ENCODE measurements at regions not wholly inside any gene's neighbourhood (a gene's known extent, or its start where the extent isn't known, plus 50 kb on each side); places are given as distances from the start of the nearest gene placed in this dataset.
A peak's percentile ranks its signal among the peaks of the same experiment; 100 is the strongest.
"Not testable (repeated sequence)": the region's sequence is repeated elsewhere in the genome, so short reads cannot be mapped to it uniquely, and the experiment has no call there.

DNA sequence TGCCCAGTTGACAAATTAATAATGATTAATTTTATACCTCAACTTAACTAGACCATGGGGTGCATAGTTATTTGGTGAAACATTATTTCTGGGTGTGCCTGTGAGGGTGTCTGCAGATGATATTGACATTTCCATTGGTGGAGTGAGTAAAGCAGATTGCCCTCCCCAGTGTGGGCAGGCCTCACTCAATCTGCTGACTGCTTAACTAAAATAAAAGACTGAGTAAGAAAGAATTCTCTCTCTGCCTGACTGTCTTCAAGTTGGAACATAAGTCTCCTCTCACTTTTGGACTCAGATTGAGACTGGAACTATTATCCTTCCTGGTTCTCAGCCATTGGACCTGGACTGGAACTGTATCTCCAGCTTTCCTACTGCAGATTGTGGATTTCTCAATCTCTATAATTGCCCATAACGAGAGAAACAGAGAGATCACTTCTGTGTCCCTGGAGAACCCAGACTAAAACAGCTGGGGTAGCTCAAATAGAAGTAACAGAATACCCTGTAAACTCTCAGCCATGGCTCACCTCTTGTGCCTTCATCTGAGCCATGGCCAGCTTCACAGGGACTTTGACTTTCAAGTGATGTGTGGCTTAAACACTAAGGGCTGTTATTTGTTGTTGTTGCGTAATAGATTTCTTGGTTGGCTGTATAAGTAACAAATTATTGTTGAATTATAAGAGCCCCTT lies 575.3 kb upstream of the RAB6C start:
- H3K4me1 ChIP-seq (ENCODE audit: insufficient read depth, low read length): no peaks in the 10 kb centered on the region
- Mint-ChIP-seq H3K4me1 (no peaks in the 10 kb centered on the region), H3K9me3 (peaks cover 0 to 2% (median 0%) of the 10 kb centered on the region in 5 donors), H3K27me3 (no peaks in the 10 kb centered on the region), H3K4me3 (no peak overlapping the region), H3K36me3 (no peaks in the 10 kb centered on the region), H3K27ac (no peak overlapping the region)
- POLR2A ChIA-PET: no interaction called here
- CTCF ChIA-PET: no interaction called here
- no peak for DNase-seq
- no peaks in the 10 kb centered on the region for H3K36me3 ChIP-seq (ENCODE audit: insufficient read depth, low read length)
- no peaks in the 10 kb centered on the region for H3K27me3 ChIP-seq (ENCODE audit: insufficient read depth, low read length, poor library complexity, severe bottlenecking)
- H3K4me3 ChIP-seq (ENCODE audit: low read length): no peak overlapping the region
- no peaks in the 10 kb centered on the region for H3K9me3 ChIP-seq (ENCODE audit: low read length)
- no peak overlapping the region for H3K27ac ChIP-seq (ENCODE audit: low read depth, low read length)

DNA sequence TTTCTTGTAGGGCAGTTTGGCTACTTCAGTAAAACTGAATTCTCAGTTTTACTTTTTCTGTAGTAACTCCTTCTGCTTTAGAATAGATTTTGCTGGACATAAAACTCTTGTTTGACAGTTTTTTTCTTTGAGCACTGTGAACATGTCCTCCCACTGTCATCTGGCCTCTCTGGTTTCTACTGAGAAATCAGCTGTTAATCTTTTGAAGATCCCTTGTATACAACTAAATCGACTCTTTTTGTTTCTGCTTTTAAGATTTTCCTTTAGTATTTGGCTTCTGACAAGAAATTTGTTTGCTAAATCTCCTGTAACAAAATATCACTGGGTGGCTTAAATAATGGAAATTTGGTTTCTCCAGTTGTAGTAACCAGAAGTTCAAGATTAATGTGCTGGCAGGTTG lies 570.9 kb upstream of the RAB6C start:
- Mint-ChIP-seq H3K36me3 (no peaks in the 10 kb centered on the region), H3K4me1 (no peaks in the 10 kb centered on the region), H3K27me3 (no peaks in the 10 kb centered on the region), H3K4me3 (no peak overlapping the region), H3K9me3 (peaks cover 0 to 2% (median 0%) of the 10 kb centered on the region in 5 donors), H3K27ac (no peak overlapping the region)
- H3K4me3 ChIP-seq (ENCODE audit: low read length): no peak overlapping the region
- H3K27me3 ChIP-seq (ENCODE audit: insufficient read depth, low read length, poor library complexity, severe bottlenecking): no peaks in the 10 kb centered on the region
- DNase-seq: no peak
- H3K4me1 ChIP-seq (ENCODE audit: insufficient read depth, low read length): no peaks in the 10 kb centered on the region
- POLR2A ChIA-PET: no interaction called here
- H3K27ac ChIP-seq (ENCODE audit: low read depth, low read length): no peak overlapping the region
- no peaks in the 10 kb centered on the region for H3K36me3 ChIP-seq (ENCODE audit: insufficient read depth, low read length)
- H3K9me3 ChIP-seq (ENCODE audit: low read length): no peaks in the 10 kb centered on the region
- CTCF ChIA-PET: no interaction called here

DNA sequence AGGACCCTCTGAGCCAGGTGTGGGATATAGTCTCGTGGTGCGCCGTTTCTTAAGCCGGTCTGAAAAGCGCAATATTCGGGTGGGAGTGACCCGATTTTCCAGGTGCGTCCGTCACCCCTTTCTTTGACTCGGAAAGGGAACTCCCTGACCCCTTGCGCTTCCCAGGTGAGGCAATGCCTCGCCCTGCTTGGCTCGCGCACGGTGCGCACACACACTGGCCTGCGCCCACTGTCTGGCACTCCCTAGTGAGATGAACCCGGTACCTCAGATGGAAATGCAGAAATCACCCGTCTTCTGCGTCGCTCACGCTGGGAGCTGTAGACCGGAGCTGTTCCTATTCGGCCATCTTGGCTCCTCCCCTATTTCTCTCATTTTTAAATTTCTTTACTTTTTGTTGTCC lies 562.4 kb upstream of the RAB6C start:
- H3K27ac Mint-ChIP-seq; POLR2A ChIA-PET; H3K27me3 ChIP-seq (ENCODE audit: insufficient read depth, low read length, poor library complexity, severe bottlenecking); H3K4me1 Mint-ChIP-seq; H3K4me3 ChIP-seq (ENCODE audit: low read length); H3K27me3 Mint-ChIP-seq; CTCF ChIA-PET; H3K4me1 ChIP-seq (ENCODE audit: insufficient read depth, low read length); DNase-seq; H3K36me3 ChIP-seq (ENCODE audit: insufficient read depth, low read length); H3K9me3 Mint-ChIP-seq; H3K36me3 Mint-ChIP-seq; H3K9me3 ChIP-seq (ENCODE audit: low read length); H3K27ac ChIP-seq (ENCODE audit: low read depth, low read length); H3K4me3 Mint-ChIP-seq: not testable (repeated sequence)

DNA sequence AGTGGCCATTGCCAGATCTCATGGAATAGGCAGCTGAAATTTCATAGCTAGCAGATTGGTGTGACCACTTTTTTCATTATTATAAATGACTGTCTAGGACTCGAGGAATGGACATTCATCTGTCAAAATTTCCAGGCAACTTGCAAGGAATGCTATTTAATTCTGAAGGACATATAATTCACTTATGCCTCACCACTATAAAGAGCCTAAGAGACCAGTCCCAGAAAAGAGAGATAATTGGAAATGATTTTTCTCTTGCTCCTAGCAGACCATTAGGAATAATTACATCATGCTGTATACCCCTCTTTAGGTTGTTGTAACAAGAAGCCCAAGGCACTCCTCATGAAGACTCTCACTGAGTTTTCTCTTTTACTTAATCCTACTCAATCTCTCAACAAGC lies 557.4 kb upstream of the RAB6C start:
- CTCF ChIA-PET: no interaction called here

DNA sequence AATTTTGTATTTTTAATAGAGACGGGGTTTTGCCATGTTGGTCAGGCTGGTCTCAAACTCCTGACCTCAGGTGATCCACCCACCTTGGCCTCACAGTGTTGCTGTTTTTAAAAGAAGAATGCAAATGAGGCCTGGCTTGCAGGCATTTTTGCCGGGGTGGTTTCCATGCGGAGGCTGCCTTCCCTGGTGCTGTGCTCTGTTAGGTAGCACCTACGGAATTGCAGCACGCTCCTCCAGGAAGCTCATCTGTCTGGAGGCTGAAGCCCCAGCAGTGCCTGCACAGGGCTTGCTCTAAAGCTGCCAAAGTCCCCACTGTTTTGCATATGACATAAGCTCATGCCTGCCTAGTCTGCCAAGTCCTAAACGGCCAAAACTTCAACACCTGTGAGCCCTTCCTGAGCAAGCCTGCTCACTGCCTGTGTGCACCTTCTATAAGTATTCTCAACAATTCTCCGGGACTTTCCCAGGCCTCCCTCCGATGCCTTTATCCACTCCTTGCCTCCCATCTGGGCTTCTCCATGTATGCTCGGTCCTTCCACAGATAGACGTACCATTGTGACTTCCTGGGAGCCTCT lies 551.3 kb upstream of the RAB6C start:
- Histone ChIP-seq H3K9me3 (ENCODE audit: low read length) (no peaks in the 10 kb centered on the region), H3K4me1 (ENCODE audit: insufficient read depth, low read length) (no peaks in the 10 kb centered on the region), H3K27ac (ENCODE audit: low read depth, low read length) (no peak overlapping the region), H3K4me3 (ENCODE audit: low read length) (no peak overlapping the region), H3K27me3 (ENCODE audit: insufficient read depth, low read length, poor library complexity, severe bottlenecking) (no peaks in the 10 kb centered on the region), H3K36me3 (ENCODE audit: insufficient read depth, low read length) (no peaks in the 10 kb centered on the region)
- no peaks in the 10 kb centered on the region for H3K27me3 Mint-ChIP-seq
- ChIA-PET CTCF (no interaction called here), POLR2A (no interaction called here)
- H3K4me3 Mint-ChIP-seq: no peak overlapping the region
- DNase-seq: no peak
- peaks cover 0 to 6% (median 2%) of the 10 kb centered on the region in 5 donors for H3K9me3 Mint-ChIP-seq
- no peak overlapping the region for H3K27ac Mint-ChIP-seq
- no peaks in the 10 kb centered on the region for H3K36me3 Mint-ChIP-seq
- no peaks in the 10 kb centered on the region for H3K4me1 Mint-ChIP-seq

More for the DNA sequence above, 557.4 kb upstream of the RAB6C start:
- no peak for DNase-seq
- POLR2A ChIA-PET: no interaction called here
- Histone ChIP-seq H3K4me3 (ENCODE audit: low read length) (no peak overlapping the region), H3K4me1 (ENCODE audit: insufficient read depth, low read length) (no peaks in the 10 kb centered on the region), H3K27me3 (ENCODE audit: insufficient read depth, low read length, poor library complexity, severe bottlenecking) (no peaks in the 10 kb centered on the region), H3K9me3 (ENCODE audit: low read length) (no peaks in the 10 kb centered on the region), H3K27ac (ENCODE audit: low read depth, low read length) (no peak overlapping the region), H3K36me3 (ENCODE audit: insufficient read depth, low read length) (no peaks in the 10 kb centered on the region)
- Mint-ChIP-seq H3K4me3 (no peak overlapping the region), H3K36me3 (peaks cover 0 to 2% (median 0%) of the 10 kb centered on the region in 3 donors), H3K9me3 (peaks cover 0 to 2% (median 2%) of the 10 kb centered on the region in 5 donors), H3K27me3 (peaks cover 0 to 2% of the 10 kb centered on the region in 2 donors), H3K4me1 (no peaks in the 10 kb centered on the region), H3K27ac (no peak overlapping the region)

DNA sequence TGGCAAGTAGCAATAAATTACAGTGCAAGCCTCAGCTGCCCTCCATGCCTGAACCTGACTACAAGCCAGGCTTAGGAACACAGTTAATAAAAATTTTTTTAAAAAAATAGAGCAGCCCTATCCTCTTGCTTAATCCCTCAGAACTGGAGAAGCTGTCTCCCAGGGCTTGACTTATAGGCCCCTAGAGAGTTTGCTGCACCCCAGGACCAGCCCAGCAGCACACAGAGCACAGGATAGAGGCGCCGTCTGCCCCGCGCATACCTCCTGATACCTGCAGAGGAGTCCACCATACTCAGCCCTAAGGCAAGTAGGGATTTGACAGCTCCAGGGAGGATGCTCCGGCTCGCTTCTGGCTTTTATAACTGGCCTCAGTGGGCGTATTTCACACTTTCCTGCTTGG lies 548.6 kb upstream of the RAB6C start:
- no peak overlapping the region for H3K4me3 ChIP-seq (ENCODE audit: low read length)
- H3K27ac Mint-ChIP-seq: peak overlapping the region in 1 of 8 donors; percentile 24
- no peaks in the 10 kb centered on the region for H3K4me1 Mint-ChIP-seq
- no peaks in the 10 kb centered on the region for H3K27me3 Mint-ChIP-seq
- no peaks in the 10 kb centered on the region for H3K36me3 ChIP-seq (ENCODE audit: insufficient read depth, low read length)
- H3K27me3 ChIP-seq (ENCODE audit: insufficient read depth, low read length, poor library complexity, severe bottlenecking): no peaks in the 10 kb centered on the region
- peaks cover 0 to 8% (median 2%) of the 10 kb centered on the region in 5 donors for H3K9me3 Mint-ChIP-seq
- H3K4me1 ChIP-seq (ENCODE audit: insufficient read depth, low read length): no peaks in the 10 kb centered on the region
- H3K36me3 Mint-ChIP-seq: no peaks in the 10 kb centered on the region
- ChIA-PET CTCF (no interaction called here), POLR2A (no interaction called here)
- no peaks in the 10 kb centered on the region for H3K9me3 ChIP-seq (ENCODE audit: low read length)
- no peak overlapping the region for H3K4me3 Mint-ChIP-seq
- no peak for DNase-seq
- H3K27ac ChIP-seq (ENCODE audit: low read depth, low read length): no peak overlapping the region

DNA sequence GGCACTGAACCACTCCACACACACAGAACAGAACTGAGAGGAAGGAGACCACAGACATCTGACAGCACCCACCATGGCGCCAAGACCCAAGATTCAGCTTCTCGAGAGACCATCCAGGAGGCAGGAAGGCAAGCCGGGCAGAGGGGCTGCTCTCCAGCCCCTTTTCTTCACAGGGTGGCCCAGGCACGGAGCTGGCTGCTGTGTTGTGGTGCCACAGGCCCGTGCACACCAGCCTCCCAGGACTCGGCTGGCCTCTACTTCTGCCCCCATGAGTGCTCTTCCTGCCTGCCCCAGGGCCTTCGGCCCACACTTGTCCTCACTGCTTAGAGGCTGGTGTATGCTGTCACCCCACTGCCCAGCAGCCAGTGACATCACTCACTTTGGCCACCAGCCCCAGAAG lies 547.6 kb upstream of the RAB6C start:
- Histone ChIP-seq H3K36me3 (ENCODE audit: insufficient read depth, low read length) (no peaks in the 10 kb centered on the region), H3K27me3 (ENCODE audit: insufficient read depth, low read length, poor library complexity, severe bottlenecking) (no peaks in the 10 kb centered on the region), H3K9me3 (ENCODE audit: low read length) (no peaks in the 10 kb centered on the region), H3K4me1 (ENCODE audit: insufficient read depth, low read length) (no peaks in the 10 kb centered on the region), H3K27ac (ENCODE audit: low read depth, low read length) (no peak overlapping the region), H3K4me3 (ENCODE audit: low read length) (no peak overlapping the region)
- no peak for DNase-seq
- no peaks in the 10 kb centered on the region for H3K27me3 Mint-ChIP-seq
- POLR2A ChIA-PET: no interaction called here
- H3K4me1 Mint-ChIP-seq: no peaks in the 10 kb centered on the region
- H3K9me3 Mint-ChIP-seq: peaks cover 0 to 8% (median 2%) of the 10 kb centered on the region in 5 donors
- H3K4me3 Mint-ChIP-seq: no peak overlapping the region
- CTCF ChIA-PET: no interaction called here
- H3K36me3 Mint-ChIP-seq: no peaks in the 10 kb centered on the region
- H3K27ac Mint-ChIP-seq: no peak overlapping the region

DNA sequence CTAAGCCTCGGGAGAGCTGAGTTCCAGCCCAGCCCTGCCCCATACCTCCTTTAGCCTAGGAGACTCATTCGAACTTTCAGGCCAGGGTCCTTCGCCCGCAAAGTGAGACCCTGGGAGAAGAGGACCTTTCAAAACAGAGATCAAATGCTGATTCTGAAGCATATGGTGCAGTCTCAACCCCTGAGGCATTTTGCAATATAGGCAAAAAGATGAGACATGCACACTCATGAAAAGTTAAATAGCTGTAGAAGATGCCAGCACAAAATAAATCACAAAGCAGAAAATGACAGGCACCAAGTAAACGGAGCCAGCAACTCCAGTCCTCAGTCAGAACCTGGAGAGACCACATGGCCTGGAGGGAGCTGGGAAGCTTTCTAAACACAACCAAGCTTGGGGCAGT lies 542.7 kb upstream of the RAB6C start:
- peaks cover 0 to 2% (median 0%) of the 10 kb centered on the region in 5 donors for H3K9me3 Mint-ChIP-seq
- no peaks in the 10 kb centered on the region for H3K36me3 Mint-ChIP-seq
- Histone ChIP-seq H3K36me3 (ENCODE audit: insufficient read depth, low read length) (no peaks in the 10 kb centered on the region), H3K9me3 (ENCODE audit: low read length) (no peaks in the 10 kb centered on the region), H3K27ac (ENCODE audit: low read depth, low read length) (no peak overlapping the region), H3K27me3 (ENCODE audit: insufficient read depth, low read length, poor library complexity, severe bottlenecking) (no peaks in the 10 kb centered on the region), H3K4me3 (ENCODE audit: low read length) (no peak overlapping the region), H3K4me1 (ENCODE audit: insufficient read depth, low read length) (no peaks in the 10 kb centered on the region)
- DNase-seq: no peak
- no peaks in the 10 kb centered on the region for H3K4me1 Mint-ChIP-seq
- ChIA-PET CTCF (interaction anchor here (1.4 kb wide), 1 partner anchor 14 kb away, joined by 3 read pairs; no protein-coding TSS in a partner anchor), POLR2A (no interaction called here)
- no peak overlapping the region for H3K4me3 Mint-ChIP-seq
- no peak overlapping the region for H3K27ac Mint-ChIP-seq
- H3K27me3 Mint-ChIP-seq: no peaks in the 10 kb centered on the region
